GM10266 (cell line): ENCODE measurements at regions not wholly inside any gene's neighbourhood (a gene's known extent, or its start where the extent isn't known, plus 50 kb on each side); places are given as distances from the start of the nearest gene placed in this dataset.

Source experiments
- DNase-seq: peaks from one replicate; pipeline ENCODE4 v3.0.0; 2012; ENCODE audit errors: extremely low spot score
- TF ChIP-seq, protein P1 (sequence below): IDR thresholded peaks from 2 replicates; pipeline ENCODE4 v1.5.1; 2012; ENCODE audit warnings: mild to moderate bottlenecking, low read depth; ENCODE audit not compliant: control insufficient read depth, insufficient read depth; ENCODE audit errors: missing control alignments

DNA sequence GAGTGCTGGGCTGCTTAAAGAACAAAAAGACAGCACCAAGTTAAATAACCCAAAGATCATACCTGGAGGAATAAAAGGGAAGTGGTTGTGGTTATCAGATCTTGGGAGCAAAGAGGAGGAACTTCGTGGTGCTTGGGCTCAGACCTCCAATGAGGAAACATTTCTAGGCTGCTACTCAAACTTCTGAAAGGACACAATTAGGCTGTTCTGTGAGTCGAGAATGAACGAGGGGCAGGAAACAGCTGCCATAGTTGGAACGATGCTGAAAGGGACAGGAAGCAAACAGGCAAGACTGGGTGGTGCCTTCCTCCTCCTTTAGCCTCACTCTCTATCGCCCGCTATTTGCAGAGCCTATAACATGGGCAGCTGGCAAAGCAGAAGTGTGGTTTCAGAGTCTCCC is 276.3 kb upstream of the ARRDC4 start:
- TF ChIP-seq, protein P1, sequence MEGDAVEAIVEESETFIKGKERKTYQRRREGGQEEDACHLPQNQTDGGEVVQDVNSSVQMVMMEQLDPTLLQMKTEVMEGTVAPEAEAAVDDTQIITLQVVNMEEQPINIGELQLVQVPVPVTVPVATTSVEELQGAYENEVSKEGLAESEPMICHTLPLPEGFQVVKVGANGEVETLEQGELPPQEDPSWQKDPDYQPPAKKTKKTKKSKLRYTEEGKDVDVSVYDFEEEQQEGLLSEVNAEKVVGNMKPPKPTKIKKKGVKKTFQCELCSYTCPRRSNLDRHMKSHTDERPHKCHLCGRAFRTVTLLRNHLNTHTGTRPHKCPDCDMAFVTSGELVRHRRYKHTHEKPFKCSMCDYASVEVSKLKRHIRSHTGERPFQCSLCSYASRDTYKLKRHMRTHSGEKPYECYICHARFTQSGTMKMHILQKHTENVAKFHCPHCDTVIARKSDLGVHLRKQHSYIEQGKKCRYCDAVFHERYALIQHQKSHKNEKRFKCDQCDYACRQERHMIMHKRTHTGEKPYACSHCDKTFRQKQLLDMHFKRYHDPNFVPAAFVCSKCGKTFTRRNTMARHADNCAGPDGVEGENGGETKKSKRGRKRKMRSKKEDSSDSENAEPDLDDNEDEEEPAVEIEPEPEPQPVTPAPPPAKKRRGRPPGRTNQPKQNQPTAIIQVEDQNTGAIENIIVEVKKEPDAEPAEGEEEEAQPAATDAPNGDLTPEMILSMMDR, result no peak
- DNase-seq, result no peak

DNA sequence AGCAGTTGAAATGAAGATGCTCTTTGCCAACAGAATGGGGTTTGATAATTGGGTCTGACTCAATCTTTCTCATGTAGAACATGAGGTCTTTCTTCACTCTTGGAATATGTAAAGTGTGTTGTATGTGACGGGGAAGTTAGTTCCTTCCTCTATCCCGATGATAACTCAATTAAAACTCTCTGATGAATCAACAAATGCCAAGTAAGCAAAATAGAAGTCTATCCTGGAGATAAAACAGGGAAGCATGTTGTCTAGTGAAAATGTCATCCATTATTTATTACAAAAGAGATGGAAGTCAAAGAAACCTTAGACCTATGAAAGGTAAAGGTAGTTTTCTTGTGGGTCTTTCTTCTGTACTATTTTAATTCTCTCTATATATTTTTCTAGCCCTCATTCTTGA is 274.2 kb upstream of the ARRDC4 start:
- no peak for DNase-seq
- TF ChIP-seq, protein P1, result no peak

DNA sequence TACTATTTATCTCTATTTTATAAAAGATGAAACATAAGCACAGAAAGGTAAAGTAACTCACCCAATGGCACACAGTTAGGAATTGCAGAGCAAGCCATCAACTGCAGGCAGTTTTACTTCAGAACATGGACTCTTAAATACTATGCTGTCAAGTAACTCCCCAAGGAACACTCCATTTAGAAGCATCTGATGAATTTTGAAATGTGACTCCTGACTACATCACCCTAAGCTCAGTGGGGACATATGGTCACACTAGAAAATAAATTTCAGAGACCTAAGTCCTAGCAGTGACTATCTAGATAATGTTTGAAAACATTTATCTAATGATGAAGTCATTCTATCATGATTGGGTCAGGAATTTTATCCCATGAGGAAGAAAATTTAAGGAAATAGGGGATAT is 272.8 kb upstream of the ARRDC4 start:
- TF ChIP-seq, protein P1, result no peak

DNA sequence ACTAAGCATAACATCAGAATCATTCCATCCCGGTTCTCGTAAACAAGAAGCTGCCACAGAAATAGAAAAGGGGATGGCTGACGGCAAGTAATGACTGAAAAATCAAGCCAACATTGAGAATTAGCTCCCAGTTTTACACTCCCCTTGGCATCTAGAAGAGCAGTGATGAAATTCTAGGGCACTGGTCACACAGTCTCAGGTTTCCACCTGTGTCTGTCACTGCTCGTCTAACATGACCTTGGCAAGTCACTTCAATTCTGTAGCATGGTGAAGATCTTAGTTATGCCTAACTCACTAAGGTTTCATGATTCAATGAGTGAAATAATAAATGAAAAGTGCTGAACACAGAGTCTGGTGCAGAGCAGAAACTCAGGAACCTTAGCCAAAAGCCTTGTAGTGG is 272.3 kb upstream of the ARRDC4 start:
- TF ChIP-seq, protein P1, result no peak
- DNase-seq, result no peak

More for the DNA sequence above, 272.8 kb upstream of the ARRDC4 start:
- no peak for DNase-seq

DNA sequence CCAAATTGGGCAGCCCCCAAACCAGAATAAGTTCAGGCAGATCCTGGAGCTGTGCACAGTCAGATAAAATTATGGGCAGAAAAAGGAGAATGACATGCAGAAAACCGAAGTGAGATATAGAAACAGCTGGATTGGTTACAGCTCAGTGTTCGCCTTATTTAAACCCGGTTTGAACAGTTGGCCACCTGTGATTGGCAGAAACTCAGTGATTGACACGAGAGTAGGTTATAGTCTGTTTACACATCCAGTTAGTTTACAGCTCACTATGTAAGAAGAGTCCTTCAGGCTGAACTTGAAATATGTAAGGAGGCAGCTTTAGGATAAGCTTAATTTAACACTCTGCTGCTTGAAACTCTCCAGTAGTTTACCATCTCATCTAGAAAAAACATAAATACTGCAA is 271.6 kb upstream of the ARRDC4 start:
- TF ChIP-seq, protein P1, result no peak
- no peak for DNase-seq

DNA sequence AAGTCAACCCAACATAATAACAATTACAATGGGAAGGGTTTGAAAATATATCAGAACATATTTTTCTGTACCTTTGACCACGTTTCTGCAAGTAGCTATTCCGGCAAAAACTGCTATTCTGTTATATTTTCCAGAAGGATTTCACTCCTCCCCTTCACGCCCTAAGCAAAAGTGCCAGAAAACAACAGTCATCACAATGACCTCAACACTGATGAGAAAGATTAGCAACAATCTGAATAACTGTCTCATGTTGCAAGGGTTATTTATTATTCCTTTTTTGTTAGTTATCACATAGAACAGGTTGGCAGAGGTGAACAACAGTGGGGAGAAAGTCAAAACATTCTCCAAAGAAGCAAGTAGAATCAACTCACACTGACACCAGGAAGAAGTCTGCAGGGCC is 269.4 kb upstream of the ARRDC4 start:
- no peak for DNase-seq
- TF ChIP-seq, protein P1, result no peak

DNA sequence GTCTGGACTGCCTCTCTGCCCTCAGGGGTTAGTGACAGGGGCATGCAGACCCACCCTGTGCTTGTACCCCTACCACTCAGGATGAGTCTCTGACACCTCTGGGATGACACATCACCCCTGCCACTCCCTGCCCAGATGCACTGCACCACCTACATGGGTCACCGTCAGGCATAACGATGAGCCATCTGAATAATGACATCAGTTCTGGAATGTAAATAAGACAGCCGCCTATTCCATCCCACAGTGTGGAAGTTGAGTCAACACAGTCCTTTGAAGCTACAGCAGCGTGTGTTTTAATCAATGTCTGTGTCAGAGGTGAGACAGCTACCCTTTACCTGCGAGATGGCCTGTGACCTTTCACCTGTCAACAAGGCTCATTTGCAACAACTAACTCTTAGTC is 268.7 kb upstream of the ARRDC4 start:
- TF ChIP-seq, protein P1, result no peak
- no peak for DNase-seq
